Loucy (cell line): ENCODE measurements at regions not wholly inside any gene's neighbourhood (a gene's known extent, or its start where the extent isn't known, plus 50 kb on each side); places are given as distances from the start of the nearest gene placed in this dataset.

Source experiments
- H2AFZ ChIP-seq: fragments of 200-600 bp; sonication (generic); 2 replicates; pipeline ENCODE4 v1.6.0; 2016; ENCODE audit warnings: antibody characterized with exemption, mild to moderate bottlenecking, low read length, moderate library complexity
- H3F3A ChIP-seq: fragments of 200-600 bp; 2 replicates; pipeline ENCODE4 v1.6.0; 2016; ENCODE audit warnings: antibody characterized with exemption, low read depth, mild to moderate bottlenecking
- H3K27me3 ChIP-seq: fragments of 200-600 bp; sonication (generic); 2 replicates; pipeline ENCODE4 v1.6.1; 2014; ENCODE audit warnings: low read length, mild to moderate bottlenecking; ENCODE audit not compliant: insufficient read depth, poor library complexity, severe bottlenecking
- H3K36me3 ChIP-seq: fragments of 200-600 bp; sonication (generic); 2 replicates; pipeline ENCODE4 v1.6.1; 2016; ENCODE audit warnings: low read length; ENCODE audit not compliant: insufficient read depth
- H3K4me1 ChIP-seq: fragments of 200-600 bp; sonication (generic); 2 replicates; pipeline ENCODE4 v1.5.1; 2014; ENCODE audit warnings: low read length, mild to moderate bottlenecking; ENCODE audit not compliant: insufficient read depth, poor library complexity, severe bottlenecking
- H3K4me2 ChIP-seq: fragments of 200-600 bp; sonication (generic); 2 replicates; pipeline ENCODE4 v1.6.0; 2014; ENCODE audit warnings: antibody characterized with exemption, low read length, low read depth, mild to moderate bottlenecking; ENCODE audit not compliant: poor library complexity, severe bottlenecking
- H3K4me3 ChIP-seq: fragments of 200-600 bp; sonication (generic); 2 replicates; pipeline ENCODE4 v1.5.1; 2014; ENCODE audit warnings: low read length, mild to moderate bottlenecking, mixed read lengths; ENCODE audit not compliant: poor library complexity, severe bottlenecking
- H3K79me2 ChIP-seq: fragments of 200-600 bp; sonication (generic); 2 replicates; pipeline ENCODE4 v1.6.1; 2014; ENCODE audit warnings: low read length; ENCODE audit not compliant: insufficient read depth
- H3K9ac ChIP-seq: fragments of 200-600 bp; sonication (generic); 2 replicates; pipeline ENCODE4 v1.6.0; 2014; ENCODE audit warnings: mild to moderate bottlenecking, low read depth, low read length, moderate library complexity; ENCODE audit not compliant: poor library complexity, severe bottlenecking
- H3K9me2 ChIP-seq: fragments of 200-600 bp; sonication (generic); replicated peaks from 2 replicates; pipeline ENCODE4 v1.6.1; 2016; ENCODE audit warnings: low read depth, low read length, mixed read lengths
- H3K9me3 ChIP-seq: fragments of 200-600 bp; sonication (generic); 2 replicates; pipeline ENCODE4 v1.6.1; 2014; ENCODE audit warnings: mild to moderate bottlenecking, antibody characterized with exemption, low read length, low read depth; ENCODE audit not compliant: insufficient read depth
- H4K20me1 ChIP-seq: fragments of 200-600 bp; sonication (generic); 2 replicates; pipeline ENCODE4 v1.6.0; 2014; ENCODE audit warnings: antibody characterized with exemption, low read length, mild to moderate bottlenecking; ENCODE audit not compliant: insufficient read depth, poor library complexity, severe bottlenecking
- CTCF ChIP-seq: fragments of 200-600 bp; sonication (generic); conservative IDR thresholded peaks from 2 replicates; pipeline ENCODE4 v1.5.1; 2014; ENCODE audit warnings: mild to moderate bottlenecking, antibody characterized with exemption, low read length
- EZH2phosphoT487 ChIP-seq: fragments of 200-600 bp; IDR thresholded peaks from 2 replicates; pipeline ENCODE4 v1.6.1; 2018; ENCODE audit warnings: antibody characterized with exemption, mild to moderate bottlenecking, moderate library complexity, borderline replicate concordance

GRCh38 chr18:75862458-75862857 is 435.0 kb upstream of the SMIM21 start:
- H3K4me3 ChIP-seq: no peak overlapping the region

GRCh38 chr18:75860166-75860565 is 432.7 kb upstream of the SMIM21 start:
- TF ChIP-seq EZH2phosphoT487: no peak
- no peak for TF ChIP-seq CTCF
- Histone ChIP-seq H3K79me2 (no peaks in the 10 kb centered on the region), H3K27me3 (no peaks in the 10 kb centered on the region), H3K4me1 (no peaks in the 10 kb centered on the region), H3K9me2 (no peaks in the 10 kb centered on the region), H4K20me1 (no peaks in the 10 kb centered on the region), H3K9ac (no peak overlapping the region), H3F3A (no peaks in the 10 kb centered on the region), H3K36me3 (no peaks in the 10 kb centered on the region), H3K9me3 (no peaks in the 10 kb centered on the region), H3K4me2 (no peak overlapping the region), H2AFZ (no peak overlapping the region), H3K4me3 (no peak overlapping the region)

More at GRCh38 chr18:75862458-75862857, 435.0 kb upstream of the SMIM21 start:
- Histone ChIP-seq H3F3A (no peaks in the 10 kb centered on the region), H3K27me3 (no peaks in the 10 kb centered on the region), H3K79me2 (no peaks in the 10 kb centered on the region), H4K20me1 (no peaks in the 10 kb centered on the region), H3K9me2 (no peaks in the 10 kb centered on the region), H3K9ac (no peak overlapping the region), H3K4me2 (no peak overlapping the region), H3K9me3 (no peaks in the 10 kb centered on the region), H2AFZ (no peak overlapping the region), H3K4me1 (no peaks in the 10 kb centered on the region), H3K36me3 (no peaks in the 10 kb centered on the region)
- no peak for TF ChIP-seq EZH2phosphoT487
- TF ChIP-seq CTCF: no peak

GRCh38 chr18:75859533-75859932 is 432.0 kb upstream of the SMIM21 start:
- Histone ChIP-seq H3K9ac (no peak overlapping the region), H3K27me3 (no peaks in the 10 kb centered on the region), H3K9me2 (no peaks in the 10 kb centered on the region), H3K36me3 (no peaks in the 10 kb centered on the region), H2AFZ (no peak overlapping the region), H3K9me3 (no peaks in the 10 kb centered on the region), H4K20me1 (no peaks in the 10 kb centered on the region), H3K79me2 (no peaks in the 10 kb centered on the region), H3K4me2 (no peak overlapping the region), H3K4me1 (no peaks in the 10 kb centered on the region), H3F3A (no peaks in the 10 kb centered on the region), H3K4me3 (no peak overlapping the region)
- TF ChIP-seq CTCF: no peak
